GM19467 (cell line): ENCODE measurements at regions not wholly inside any gene's neighbourhood (a gene's known extent, or its start where the extent isn't known, plus 50 kb on each side); places are given as distances from the start of the nearest gene placed in this dataset.

ENCODE experiments used
- ATAC-seq: cut with Tn5 transposase; IDR thresholded peaks from one replicate; pipeline ENCODE4 v1.9.1; 2021; ENCODE audit warnings: mild to moderate bottlenecking, moderate library complexity; ENCODE audit not compliant: unreplicated experiment

DNA sequence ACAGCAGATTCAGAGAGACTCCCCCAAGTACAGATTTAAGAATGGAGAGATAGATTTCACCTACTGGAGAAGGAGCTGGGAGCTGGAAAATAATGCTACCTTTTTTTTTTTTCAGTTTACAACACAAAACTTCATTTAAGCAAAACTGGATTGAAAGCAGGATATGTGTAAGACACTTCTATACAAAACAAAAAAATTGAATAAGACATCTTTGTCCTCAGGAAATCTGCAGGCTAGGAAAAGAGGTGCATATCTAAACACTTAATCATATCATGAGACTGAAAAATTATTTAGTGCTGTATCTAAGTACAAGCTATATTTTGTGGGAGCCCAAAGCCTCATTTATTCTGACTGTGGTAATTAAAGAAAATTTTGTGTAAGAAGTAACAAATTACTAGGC, 516.1 kb downstream of the ZIC1 start:
- ATAC-seq: no peak

DNA sequence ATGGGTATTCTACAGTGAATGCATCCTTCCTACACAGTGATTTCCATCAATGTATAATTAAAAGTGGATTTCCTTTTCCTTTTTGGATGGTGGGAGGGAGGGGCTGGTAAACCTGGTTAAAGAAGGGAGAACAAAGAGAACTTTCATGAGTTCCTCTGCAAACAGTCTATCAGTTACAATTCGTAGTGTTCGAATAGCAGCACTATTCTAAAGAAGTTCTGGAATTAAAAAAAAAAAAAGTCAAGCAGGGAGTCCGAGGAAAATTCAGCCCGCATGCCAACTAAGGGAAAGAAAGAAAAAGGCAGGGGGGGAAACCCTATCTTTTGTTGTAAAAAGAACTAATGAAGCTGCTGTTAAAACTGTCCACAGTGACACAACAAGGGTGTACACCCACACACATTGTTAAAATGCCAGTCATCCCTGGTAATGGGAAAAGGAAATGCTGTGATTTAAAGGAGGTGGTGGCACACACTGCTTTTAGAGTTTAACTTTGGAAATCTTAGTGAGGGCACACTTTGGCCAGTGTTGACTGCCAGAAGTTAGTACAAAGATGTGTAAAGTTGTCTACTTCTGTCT, 521.2 kb downstream of the ZIC1 start:
- no peak for ATAC-seq

DNA sequence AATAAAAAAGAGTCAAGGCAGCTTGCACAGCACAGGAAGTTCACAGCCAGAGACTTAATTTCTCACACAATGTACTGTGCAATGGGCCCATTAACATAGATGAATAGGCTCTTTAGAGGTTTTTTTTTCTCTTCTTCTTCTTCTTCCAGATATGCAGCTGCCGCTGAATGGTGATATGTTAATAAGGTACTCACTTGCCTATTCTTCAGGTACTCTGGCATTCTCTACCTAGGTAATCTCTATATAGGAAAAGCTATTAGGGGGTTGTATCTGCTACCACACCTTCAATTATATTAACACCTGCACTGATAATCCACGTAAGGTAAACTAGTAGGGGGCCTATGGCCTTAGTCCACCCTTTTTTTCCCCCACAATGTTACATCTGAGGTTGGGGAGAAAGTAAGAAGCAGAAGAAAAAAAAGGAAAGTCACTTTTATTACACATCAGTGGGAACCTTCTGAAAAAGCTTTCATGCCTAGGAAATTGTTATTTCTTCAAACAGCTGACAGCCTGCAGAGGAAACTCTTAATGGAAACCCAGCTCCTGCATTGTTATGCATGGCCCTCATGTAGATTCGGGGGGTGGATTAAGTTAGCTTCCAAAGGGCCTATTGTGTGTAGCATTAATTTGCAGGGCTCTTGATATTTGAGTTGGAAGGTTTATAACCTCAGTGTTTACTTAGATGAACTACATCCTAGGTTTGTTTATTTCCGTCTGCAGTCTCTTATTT, 525.5 kb downstream of the ZIC1 start:
- no peak for ATAC-seq

- ATAC-seq: no peak
Observed at GRCh38 chr3:147937341-147937740, 528.2 kb downstream of the ZIC1 start.

DNA sequence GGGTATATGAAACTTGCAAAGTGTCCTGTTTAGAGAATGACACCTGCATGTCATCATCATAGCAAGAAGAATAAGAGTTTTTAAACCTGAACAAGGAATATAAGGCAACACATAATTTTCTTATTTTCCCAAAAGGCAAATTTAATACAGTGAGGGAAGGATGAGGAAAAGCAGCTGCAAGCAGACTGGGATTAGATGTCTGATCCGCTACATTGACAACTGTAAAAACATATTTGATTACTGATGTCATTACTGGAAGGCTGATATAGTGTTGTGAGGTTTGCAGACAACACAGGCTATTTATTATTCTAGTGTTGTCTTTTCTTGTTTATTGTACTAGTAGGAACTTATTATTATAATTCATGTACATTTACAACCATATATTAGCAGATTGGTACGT, 528.7 kb downstream of the ZIC1 start:
- no peak for ATAC-seq

GRCh38 chr3:147939425-147939824, 530.3 kb downstream of the ZIC1 start:
- no peak for ATAC-seq

DNA sequence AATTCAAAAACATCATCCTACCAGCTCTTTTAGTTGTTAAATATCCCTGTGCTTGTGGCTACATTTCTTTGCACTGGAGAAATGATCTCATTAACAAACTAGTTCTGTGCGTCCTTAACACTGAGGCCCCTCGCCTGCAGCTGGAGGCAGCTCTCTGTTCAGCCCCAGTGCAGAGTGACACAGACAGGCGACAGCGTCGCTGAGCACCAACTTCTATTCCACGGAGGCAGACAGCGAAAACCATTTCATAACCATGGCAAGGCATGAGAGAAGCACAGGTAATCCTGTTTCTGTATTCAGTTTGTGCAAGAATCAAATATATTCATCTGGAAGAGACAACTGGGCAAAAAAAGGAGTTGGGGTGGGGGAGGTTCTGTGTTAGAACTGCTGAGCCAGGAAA, 530.7 kb downstream of the ZIC1 start:
- no peak for ATAC-seq

GRCh38 chr3:147940405-147941193, 531.4 kb downstream of the ZIC1 start:
- ATAC-seq: no peak

- no peak for ATAC-seq
Observed at GRCh38 chr3:147941969-147942368, 532.8 kb downstream of the ZIC1 start.

GRCh38 chr3:147943265-147943945, 534.2 kb downstream of the ZIC1 start:
- no peak for ATAC-seq

DNA sequence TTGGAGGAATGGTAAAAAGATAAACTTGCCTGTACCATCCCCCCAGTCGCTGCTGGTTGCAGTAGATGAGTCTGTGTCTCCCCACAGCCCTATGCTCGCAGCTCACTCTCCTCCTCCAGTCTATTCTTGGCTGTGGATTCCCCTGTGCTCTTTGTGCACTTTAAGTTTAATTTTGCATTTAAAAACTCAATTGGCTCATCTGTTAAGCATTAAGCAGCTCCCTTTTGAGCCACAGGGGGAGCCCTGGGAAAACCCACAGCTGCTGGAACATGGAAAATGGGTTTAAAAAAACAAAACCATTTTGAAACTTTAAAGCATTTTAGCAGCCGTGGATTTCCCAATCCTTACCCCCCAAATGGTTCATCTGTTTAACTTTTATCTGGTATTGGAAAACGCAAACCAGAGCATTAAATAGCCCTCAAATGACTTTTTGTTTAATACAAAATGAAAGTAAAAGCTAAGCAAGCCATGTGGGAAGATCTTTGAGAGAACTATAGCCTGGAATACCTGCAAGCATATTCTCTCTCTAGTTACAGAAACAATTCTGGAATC, 536.9 kb downstream of the ZIC1 start:
- ATAC-seq: no peak

GRCh38 chr3:147956615-147957014, 547.5 kb downstream of the ZIC1 start:
- ATAC-seq: no peak

DNA sequence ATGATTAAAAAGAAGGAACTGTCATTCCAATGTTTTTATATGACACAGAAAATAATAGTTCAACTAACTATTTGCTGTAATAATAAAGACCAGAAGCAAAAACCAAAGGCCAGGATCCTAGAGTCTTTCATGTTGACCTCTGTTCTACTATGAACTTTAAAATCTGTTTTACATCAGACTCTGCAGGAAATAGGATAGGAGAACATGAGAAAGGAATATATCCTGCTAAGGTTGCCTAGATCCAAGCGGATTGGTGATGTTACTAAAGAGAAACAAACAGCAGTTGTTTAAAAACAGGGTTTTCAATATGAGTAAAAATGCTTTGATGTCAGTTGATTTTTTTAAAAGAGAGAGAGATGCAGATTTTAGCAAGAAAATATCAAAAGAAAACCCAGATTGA, 549.6 kb downstream of the ZIC1 start:
- no peak for ATAC-seq

GRCh38 chr3:147960786-147961185, 551.6 kb downstream of the ZIC1 start:
- no peak for ATAC-seq

DNA sequence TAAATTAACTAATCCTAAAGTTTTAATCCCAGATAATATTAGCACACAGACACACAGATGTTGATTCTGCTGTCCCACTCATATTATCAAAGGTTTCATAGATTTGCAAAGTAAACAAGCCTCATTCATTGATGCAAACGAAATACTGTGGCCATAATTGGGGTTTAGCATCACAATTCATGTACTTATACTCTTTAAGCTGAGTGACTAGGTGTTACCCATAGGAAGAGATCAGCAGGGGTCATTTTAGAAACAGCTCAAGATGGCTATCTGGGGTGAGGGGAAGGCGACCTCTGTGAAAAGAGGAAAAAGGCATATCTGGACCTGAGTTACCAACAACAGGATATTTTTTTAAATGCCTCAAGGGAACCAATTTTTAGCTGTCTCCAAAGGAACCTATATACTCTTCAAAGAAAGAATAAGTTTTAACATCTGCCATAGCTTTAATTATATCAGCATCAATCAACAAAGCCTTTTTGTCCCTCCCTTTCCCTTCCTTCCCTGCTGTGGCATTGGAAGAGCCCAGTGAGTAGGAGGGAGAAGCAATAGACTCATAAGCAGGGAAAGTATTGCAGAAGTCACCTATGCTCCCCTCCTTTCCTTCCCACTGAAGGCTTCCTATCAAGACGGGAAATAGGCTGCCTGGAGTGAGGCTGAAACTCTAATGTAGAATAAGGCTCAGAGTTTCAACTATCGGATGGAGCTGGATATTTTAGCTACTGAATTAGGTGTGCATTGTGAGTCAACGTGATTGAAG, 553.4 kb downstream of the ZIC1 start:
- no peak for ATAC-seq

GRCh38 chr3:147963711-147964110, 554.5 kb downstream of the ZIC1 start:
- ATAC-seq: no peak

GRCh38 chr3:147975165-147975564, 566.0 kb downstream of the ZIC1 start:
- no peak for ATAC-seq

GRCh38 chr3:147977001-147977400, 567.8 kb downstream of the ZIC1 start:
- no peak for ATAC-seq

GRCh38 chr3:147987549-147987948, 578.4 kb downstream of the ZIC1 start:
- no peak for ATAC-seq

GRCh38 chr3:147989344-147989743, 580.2 kb downstream of the ZIC1 start:
- ATAC-seq: no peak
